Fibroblast of lung (primary cell): ENCODE measurements at regions not wholly inside any gene's neighbourhood (a gene's known extent, or its start where the extent isn't known, plus 50 kb on each side); places are given as distances from the start of the nearest gene placed in this dataset.

Experiments used
- EZH2 ChIP-seq: IDR thresholded peaks from 2 replicates; pipeline ENCODE4 v1.5.1; 2012; ENCODE audit warnings: low read length, control low read depth, mild to moderate bottlenecking; ENCODE audit errors: missing control alignments
- TF ChIP-seq, protein P1 (sequence below), 2 donors: IDR thresholded peaks in 1 of 2; conservative IDR thresholded peaks in 1 of 2; 1 replicate in 1 of 2; 2 replicates in 1 of 2; pipeline ENCODE4 v1.5.1; 2011 to 2012; ENCODE audit warnings: low read length in 2 of 2, control low read depth in 1 of 2, inconsistent platforms in 1 of 2, low read depth in 1 of 2, mild to moderate bottlenecking in 1 of 2

- TF ChIP-seq, protein P1, sequence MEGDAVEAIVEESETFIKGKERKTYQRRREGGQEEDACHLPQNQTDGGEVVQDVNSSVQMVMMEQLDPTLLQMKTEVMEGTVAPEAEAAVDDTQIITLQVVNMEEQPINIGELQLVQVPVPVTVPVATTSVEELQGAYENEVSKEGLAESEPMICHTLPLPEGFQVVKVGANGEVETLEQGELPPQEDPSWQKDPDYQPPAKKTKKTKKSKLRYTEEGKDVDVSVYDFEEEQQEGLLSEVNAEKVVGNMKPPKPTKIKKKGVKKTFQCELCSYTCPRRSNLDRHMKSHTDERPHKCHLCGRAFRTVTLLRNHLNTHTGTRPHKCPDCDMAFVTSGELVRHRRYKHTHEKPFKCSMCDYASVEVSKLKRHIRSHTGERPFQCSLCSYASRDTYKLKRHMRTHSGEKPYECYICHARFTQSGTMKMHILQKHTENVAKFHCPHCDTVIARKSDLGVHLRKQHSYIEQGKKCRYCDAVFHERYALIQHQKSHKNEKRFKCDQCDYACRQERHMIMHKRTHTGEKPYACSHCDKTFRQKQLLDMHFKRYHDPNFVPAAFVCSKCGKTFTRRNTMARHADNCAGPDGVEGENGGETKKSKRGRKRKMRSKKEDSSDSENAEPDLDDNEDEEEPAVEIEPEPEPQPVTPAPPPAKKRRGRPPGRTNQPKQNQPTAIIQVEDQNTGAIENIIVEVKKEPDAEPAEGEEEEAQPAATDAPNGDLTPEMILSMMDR (conservative IDR thresholded peaks at IDR 0.05 in 1 of 2, IDR thresholded peaks at IDR 0.05 in 1 of 2; ENCODE audit: low read depth in 1 of 2, low read length in 2 of 2) = no peak
- TF ChIP-seq EZH2 = no peak
These were observed 67.5 kb upstream of the BTG1 start for GRCh38 chr12:92213166-92213565.
